ENCODE measurements at regions not wholly inside any gene's neighbourhood (a gene's known extent, or its start where the extent isn't known, plus 50 kb on each side); places are given as distances from the start of the nearest gene placed in this dataset.
A peak's percentile ranks its signal among the peaks of the same experiment; 100 is the strongest.
"Not testable (repeated sequence)": the region's sequence is repeated elsewhere in the genome, so short reads cannot be mapped to it uniquely, and the experiment has no call there.

DNA sequence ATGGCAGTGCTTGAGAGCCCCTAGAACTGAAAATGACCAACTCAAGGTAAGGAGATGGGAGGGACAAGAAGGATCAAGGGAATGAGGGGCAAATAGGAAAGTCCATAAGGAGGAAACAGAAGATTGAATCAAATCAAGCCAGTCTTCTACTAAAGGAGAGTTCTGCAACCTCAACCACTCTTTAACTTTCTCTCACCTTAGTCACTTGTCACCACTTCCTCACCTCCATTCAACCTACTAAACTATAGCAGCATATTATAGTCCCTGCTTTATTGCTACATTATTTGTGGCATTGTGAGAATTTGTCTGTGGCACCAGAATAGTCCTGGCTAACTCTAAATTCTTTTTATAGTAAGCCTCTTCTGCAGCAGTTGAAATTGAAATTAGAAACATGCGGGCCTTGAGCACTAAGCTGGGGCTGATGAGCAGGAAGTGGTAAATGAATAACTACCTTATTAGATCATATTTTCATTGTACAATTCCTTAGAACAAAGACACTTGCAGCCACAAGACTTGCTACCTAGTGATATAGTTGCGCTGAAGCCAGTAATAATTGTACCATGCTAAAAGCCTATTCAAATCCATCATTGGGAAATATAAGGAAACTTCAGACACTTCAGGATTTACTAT is 336.9 kb downstream of the ZNF674 start:
- DNase-seq (ENCODE audit: low read depth in 6 of 9, low spot score in 9 of 9) = peak in 1 of 9 donors; percentile 23
- WGBS = 5% methylated on average over 2 of the region's 2 CpGs

DNA sequence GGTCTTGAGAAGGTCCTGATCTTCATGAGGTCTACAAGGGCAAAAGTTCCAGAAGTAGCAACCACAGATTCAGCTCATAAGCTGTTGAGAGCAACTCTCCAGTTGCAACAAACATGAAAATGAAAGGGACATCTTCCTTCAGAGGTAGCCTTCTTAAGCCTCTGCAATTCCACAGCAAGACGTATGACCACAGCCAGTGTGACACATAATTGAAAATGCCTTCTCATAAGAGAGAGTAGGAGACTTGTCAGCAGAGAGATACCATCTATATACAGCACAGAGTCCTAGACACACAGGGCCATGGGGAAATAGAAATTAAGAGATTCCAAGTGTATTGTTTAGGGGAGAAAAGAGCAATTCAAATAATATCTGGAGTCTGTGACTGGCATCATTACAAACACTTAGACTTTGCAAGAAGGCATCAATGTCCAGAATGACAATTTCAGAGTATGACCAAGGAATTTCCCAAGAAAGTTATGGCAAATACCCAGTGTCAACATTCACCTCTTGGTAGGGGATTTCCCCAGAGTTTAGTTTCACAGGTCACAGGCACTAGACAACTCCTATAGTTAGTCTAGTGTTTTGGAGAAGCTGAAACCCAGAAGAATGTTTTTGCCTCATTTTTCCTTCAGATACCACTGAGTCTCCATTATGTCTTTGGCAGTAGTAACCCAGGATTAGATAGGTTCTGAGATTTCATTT is 340.3 kb downstream of the ZNF674 start:
- Histone ChIP-seq H3K27me3 (ENCODE audit: control insufficient read depth in 2 of 2, insufficient read depth in 1 of 2, low read length in 1 of 2) (no peaks in the 10 kb centered on the region), H3K36me3 (ENCODE audit: control insufficient read depth in 2 of 2, insufficient read depth in 2 of 2, low read length in 1 of 2) (no peaks in the 10 kb centered on the region), H3K4me1 (ENCODE audit: control insufficient read depth in 2 of 2, insufficient read depth in 2 of 2, low read length in 2 of 2) (peaks cover 2 to 6% of the 10 kb centered on the region in 2 donors), H3K27ac (ENCODE audit: low read depth in 1 of 2, low read length in 1 of 2) (no peak overlapping the region), H3K4me3 (ENCODE audit: low read length in 2 of 2) (no peak overlapping the region), H3K9me3 (ENCODE audit: control insufficient read depth in 2 of 2, insufficient read depth in 1 of 2, low read length in 1 of 2) (no peaks in the 10 kb centered on the region)
- WGBS = 86% methylated on average over 1 of the region's 1 CpG
- DNase-seq (ENCODE audit: low read depth in 6 of 9, low spot score in 9 of 9) = no peak

More for the DNA sequence above, 336.9 kb downstream of the ZNF674 start:
- peaks cover 0 to 2% of the 10 kb centered on the region in 2 donors for H3K4me1 ChIP-seq (ENCODE audit: control insufficient read depth in 2 of 2, insufficient read depth in 2 of 2, low read length in 2 of 2)
- H3K27ac ChIP-seq (ENCODE audit: low read depth in 1 of 2, low read length in 1 of 2) = no peak overlapping the region
- H3K9me3 ChIP-seq (ENCODE audit: control insufficient read depth in 2 of 2, insufficient read depth in 1 of 2, low read length in 1 of 2) = no peaks in the 10 kb centered on the region
- no peaks in the 10 kb centered on the region for H3K36me3 ChIP-seq (ENCODE audit: control insufficient read depth in 2 of 2, insufficient read depth in 2 of 2, low read length in 1 of 2)
- H3K27me3 ChIP-seq (ENCODE audit: control insufficient read depth in 2 of 2, insufficient read depth in 1 of 2, low read length in 1 of 2) = no peaks in the 10 kb centered on the region
- no peak overlapping the region for H3K4me3 ChIP-seq (ENCODE audit: low read length in 2 of 2)

DNA sequence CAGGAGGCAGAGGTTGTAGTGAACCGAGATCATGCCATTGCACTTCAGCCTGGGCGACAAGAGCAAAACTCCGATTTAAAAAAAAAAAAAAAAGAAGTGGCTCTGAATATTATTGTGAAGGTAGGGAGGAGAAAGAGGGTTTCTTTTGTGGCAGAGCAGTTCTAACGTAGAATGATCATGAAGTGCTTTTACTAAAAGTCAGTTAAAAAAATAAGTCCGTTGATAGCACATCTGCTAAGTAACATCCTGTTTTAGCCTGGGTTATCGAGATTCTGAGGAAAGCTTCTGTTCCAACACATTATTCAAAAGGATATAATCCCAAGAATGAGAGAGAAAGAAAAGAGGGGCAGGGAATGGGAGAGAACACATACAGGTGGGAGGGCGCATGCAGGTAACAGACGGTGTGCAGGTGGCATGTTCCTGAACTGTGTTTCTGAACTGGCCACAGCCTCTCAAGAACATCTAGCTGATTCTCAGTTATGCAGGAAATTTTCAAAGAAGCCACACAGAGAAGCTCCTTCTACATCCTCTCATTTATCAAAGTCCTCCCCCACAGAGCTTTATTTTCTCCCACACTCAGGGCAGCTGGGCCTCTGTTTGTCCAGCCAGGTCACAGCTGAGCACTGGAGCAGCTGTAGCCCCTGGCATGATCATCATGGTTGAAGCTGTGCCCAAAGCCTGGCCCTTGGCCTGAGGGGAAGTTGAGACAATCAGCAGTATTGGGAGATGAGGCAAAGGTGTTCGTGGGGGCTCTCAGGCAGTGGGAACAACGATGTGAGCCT is 342.3 kb downstream of the ZNF674 start:
- peak in 1 of 9 donors; percentile 20 for DNase-seq (ENCODE audit: low read depth in 6 of 9, low spot score in 9 of 9)
- H3K27ac ChIP-seq (ENCODE audit: low read depth in 1 of 2, low read length in 1 of 2) = peak overlapping the region in 1 of 2 donors; percentile 33
- H3K36me3 ChIP-seq (ENCODE audit: control insufficient read depth in 2 of 2, insufficient read depth in 2 of 2, low read length in 1 of 2) = no peaks in the 10 kb centered on the region
- no peak overlapping the region for H3K4me3 ChIP-seq (ENCODE audit: low read length in 2 of 2)
- H3K4me1 ChIP-seq (ENCODE audit: control insufficient read depth in 2 of 2, insufficient read depth in 2 of 2, low read length in 2 of 2) = peaks cover 2 to 6% of the 10 kb centered on the region in 2 donors
- no peaks in the 10 kb centered on the region for H3K9me3 ChIP-seq (ENCODE audit: control insufficient read depth in 2 of 2, insufficient read depth in 1 of 2, low read length in 1 of 2)
- H3K27me3 ChIP-seq (ENCODE audit: control insufficient read depth in 2 of 2, insufficient read depth in 1 of 2, low read length in 1 of 2) = no peaks in the 10 kb centered on the region
- 20% methylated on average over 10 of the region's 10 CpGs for WGBS

DNA sequence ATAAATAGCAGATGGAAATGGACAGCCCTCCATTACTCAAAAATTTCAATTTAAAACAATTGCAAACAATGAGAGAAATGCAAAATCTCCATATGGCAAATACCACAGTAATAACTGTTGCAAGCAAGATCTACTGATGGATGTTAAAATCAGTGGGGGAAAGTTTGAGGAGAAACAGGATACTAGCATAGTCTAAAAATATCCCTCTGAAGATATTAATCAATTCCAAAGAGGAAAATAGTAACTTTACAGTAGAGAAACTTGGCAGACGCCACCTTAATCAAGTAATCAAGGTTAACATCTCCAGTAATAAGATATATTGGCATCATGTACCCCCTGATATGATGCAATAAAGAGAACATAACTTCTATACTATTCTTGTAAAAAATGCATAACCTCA is 344.8 kb downstream of the ZNF674 start:
- Histone ChIP-seq H3K4me3 (ENCODE audit: low read length in 2 of 2) (no peak overlapping the region), H3K27ac (ENCODE audit: low read depth in 1 of 2, low read length in 1 of 2) (no peak overlapping the region), H3K4me1 (ENCODE audit: control insufficient read depth in 2 of 2, insufficient read depth in 2 of 2, low read length in 2 of 2) (peaks cover 2 to 6% of the 10 kb centered on the region in 2 donors), H3K36me3 (ENCODE audit: control insufficient read depth in 2 of 2, insufficient read depth in 2 of 2, low read length in 1 of 2) (no peaks in the 10 kb centered on the region), H3K9me3 (ENCODE audit: control insufficient read depth in 2 of 2, insufficient read depth in 1 of 2, low read length in 1 of 2) (no peaks in the 10 kb centered on the region), H3K27me3 (ENCODE audit: control insufficient read depth in 2 of 2, insufficient read depth in 1 of 2, low read length in 1 of 2) (no peaks in the 10 kb centered on the region)
- DNase-seq (ENCODE audit: low read depth in 6 of 9, low spot score in 9 of 9) = no peak
- WGBS = 96% methylated on average over 1 of the region's 1 CpG

GRCh38 chrX:46198858-46199257 is 346.4 kb downstream of the ZNF674 start:
- DNase-seq (ENCODE audit: low read depth in 6 of 9, low spot score in 9 of 9) = no peak
- no peak overlapping the region for H3K4me3 ChIP-seq (ENCODE audit: low read length in 2 of 2)
- 94% methylated on average over 1 of the region's 1 CpG for WGBS
- peaks cover 2 to 6% of the 10 kb centered on the region in 2 donors for H3K4me1 ChIP-seq (ENCODE audit: control insufficient read depth in 2 of 2, insufficient read depth in 2 of 2, low read length in 2 of 2)
- no peaks in the 10 kb centered on the region for H3K27me3 ChIP-seq (ENCODE audit: control insufficient read depth in 2 of 2, insufficient read depth in 1 of 2, low read length in 1 of 2)
- H3K27ac ChIP-seq (ENCODE audit: low read depth in 1 of 2, low read length in 1 of 2) = no peak overlapping the region
- no peaks in the 10 kb centered on the region for H3K9me3 ChIP-seq (ENCODE audit: control insufficient read depth in 2 of 2, insufficient read depth in 1 of 2, low read length in 1 of 2)
- H3K36me3 ChIP-seq (ENCODE audit: control insufficient read depth in 2 of 2, insufficient read depth in 2 of 2, low read length in 1 of 2) = no peaks in the 10 kb centered on the region

DNA sequence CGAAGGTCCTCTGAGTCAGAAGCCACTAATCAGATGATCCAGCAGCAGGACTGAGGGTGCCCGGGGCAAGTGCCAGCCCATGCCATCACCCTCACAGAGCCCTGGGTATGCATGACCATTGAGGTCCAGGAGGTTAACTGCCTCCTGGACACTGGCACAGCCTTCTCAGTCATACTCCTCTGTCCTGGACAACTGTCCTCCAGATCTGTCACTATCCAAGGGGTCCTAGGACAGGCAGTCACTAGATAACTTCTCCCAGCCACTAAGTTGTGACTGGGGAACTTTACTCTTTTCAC is 358.5 kb downstream of the ZNF674 start:
- WGBS = 98% methylated on average over 2 of the region's 2 CpGs
- not testable (repeated sequence) for H3K9me3 ChIP-seq (ENCODE audit: control insufficient read depth in 2 of 2, insufficient read depth in 1 of 2, low read length in 1 of 2); DNase-seq (ENCODE audit: low read depth in 6 of 9, low spot score in 9 of 9); H3K4me3 ChIP-seq (ENCODE audit: low read length in 2 of 2); H3K27ac ChIP-seq (ENCODE audit: low read depth in 1 of 2, low read length in 1 of 2); H3K36me3 ChIP-seq (ENCODE audit: control insufficient read depth in 2 of 2, insufficient read depth in 2 of 2, low read length in 1 of 2); H3K4me1 ChIP-seq (ENCODE audit: control insufficient read depth in 2 of 2, insufficient read depth in 2 of 2, low read length in 2 of 2); H3K27me3 ChIP-seq (ENCODE audit: control insufficient read depth in 2 of 2, insufficient read depth in 1 of 2, low read length in 1 of 2)

- H3K4me3 ChIP-seq (ENCODE audit: low read length in 2 of 2) = no peak overlapping the region
- WGBS = 95% methylated on average over 7 of the region's 7 CpGs
- no peaks in the 10 kb centered on the region for H3K27me3 ChIP-seq (ENCODE audit: control insufficient read depth in 2 of 2, insufficient read depth in 1 of 2, low read length in 1 of 2)
- no peaks in the 10 kb centered on the region for H3K9me3 ChIP-seq (ENCODE audit: control insufficient read depth in 2 of 2, insufficient read depth in 1 of 2, low read length in 1 of 2)
- no peaks in the 10 kb centered on the region for H3K36me3 ChIP-seq (ENCODE audit: control insufficient read depth in 2 of 2, insufficient read depth in 2 of 2, low read length in 1 of 2)
- H3K4me1 ChIP-seq (ENCODE audit: control insufficient read depth in 2 of 2, insufficient read depth in 2 of 2, low read length in 2 of 2) = no peaks in the 10 kb centered on the region
- no peak for DNase-seq (ENCODE audit: low read depth in 6 of 9, low spot score in 9 of 9)
- no peak overlapping the region for H3K27ac ChIP-seq (ENCODE audit: low read depth in 1 of 2, low read length in 1 of 2)
Observed at GRCh38 chrX:46185923-46186810, 359.1 kb downstream of the ZNF674 start.

DNA sequence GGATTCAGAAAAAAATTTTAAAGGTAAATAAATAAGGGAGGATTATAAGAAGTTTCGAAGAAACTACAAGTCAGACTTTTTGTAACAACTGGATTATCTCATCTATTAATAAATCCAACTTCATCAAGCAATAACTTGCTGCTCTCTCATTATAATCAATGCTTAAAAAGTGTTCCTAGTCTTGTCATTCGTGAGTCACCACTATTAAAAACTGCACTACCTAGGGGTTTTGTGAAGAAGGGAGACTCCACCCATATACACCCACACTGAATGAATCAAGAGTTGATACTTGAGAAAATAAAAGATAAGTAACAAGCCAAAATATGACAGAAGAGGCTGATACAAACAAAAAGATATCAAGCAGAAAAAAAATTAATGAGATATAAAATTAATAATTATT is 360.5 kb downstream of the ZNF674 start:
- Histone ChIP-seq H3K27me3 (ENCODE audit: control insufficient read depth in 2 of 2, insufficient read depth in 1 of 2, low read length in 1 of 2) (no peaks in the 10 kb centered on the region), H3K4me3 (ENCODE audit: low read length in 2 of 2) (no peak overlapping the region), H3K9me3 (ENCODE audit: control insufficient read depth in 2 of 2, insufficient read depth in 1 of 2, low read length in 1 of 2) (no peaks in the 10 kb centered on the region), H3K36me3 (ENCODE audit: control insufficient read depth in 2 of 2, insufficient read depth in 2 of 2, low read length in 1 of 2) (no peaks in the 10 kb centered on the region), H3K4me1 (ENCODE audit: control insufficient read depth in 2 of 2, insufficient read depth in 2 of 2, low read length in 2 of 2) (peaks cover 0 to 2% of the 10 kb centered on the region in 2 donors), H3K27ac (ENCODE audit: low read depth in 1 of 2, low read length in 1 of 2) (no peak overlapping the region)
- 92% methylated on average over 2 of the region's 2 CpGs for WGBS
- no peak for DNase-seq (ENCODE audit: low read depth in 6 of 9, low spot score in 9 of 9)

All from thymus (tissue), 11 donors.